Sigmoid colon (tissue), 6 donors: ENCODE measurements at regions not wholly inside any gene's neighbourhood (a gene's known extent, or its start where the extent isn't known, plus 50 kb on each side); places are given as distances from the start of the nearest gene placed in this dataset.

Source experiments
- DNase-seq: peaks from one replicate; pipeline ENCODE4 v3.0.0-alpha.2; 2019
- H3K27ac ChIP-seq, 4 donors: fragments of 200-600 bp; sonication (generic); one replicate each; pipeline ENCODE4 v1.5.1; 2016 to 2019; ENCODE audit warnings: mild to moderate bottlenecking in 1 of 4
- H3K27me3 ChIP-seq, 3 donors: fragments of 200-600 bp; sonication (generic); one replicate each; pipeline ENCODE4 v1.5.1; 2019; ENCODE audit warnings: mild to moderate bottlenecking in 1 of 3
- H3K36me3 ChIP-seq, 4 donors: fragments of 200-600 bp; sonication (generic); one replicate each; pipeline ENCODE4 v1.5.1; 2016 to 2019
- H3K4me1 ChIP-seq, 4 donors: fragments of 200-600 bp; sonication (generic); one replicate each; pipeline ENCODE4 v1.5.1; 2017 to 2019
- H3K4me3 ChIP-seq, 4 donors: fragments of 200-600 bp; sonication (generic); one replicate each; pipeline ENCODE4 v1.5.1; 2017 to 2019; ENCODE audit warnings: mild to moderate bottlenecking in 2 of 4, moderate library complexity in 1 of 4
- H3K9me3 ChIP-seq, 4 donors: fragments of 200-600 bp in 3 of 4; sonication (generic) in 3 of 4; one replicate each; pipeline versions ENCODE4 v1.5.1 to v1.6.1; 2013 to 2019
- CTCF ChIP-seq, 4 experiments: fragments of 450-650 bp in 3 of 4; fragments of 200-600 bp in 1 of 4; IDR thresholded peaks; one replicate each; pipeline ENCODE4 v1.5.1; 2016 to 2019; ENCODE audit warnings: antibody characterized with exemption in 4 of 4, mild to moderate bottlenecking in 3 of 4, moderate library complexity in 2 of 4
- EP300 ChIP-seq, 4 donors: sonication (generic); formaldehyde crosslinking; IDR thresholded peaks; one replicate each; pipeline ENCODE4 v1.6.1; 2017; ENCODE audit warnings: antibody characterized with exemption in 4 of 4
- POLR2A ChIP-seq, 2 donors: fragments of 450-650 bp; IDR thresholded peaks; one replicate each; pipeline ENCODE4 v1.6.1; 2016; ENCODE audit warnings: antibody characterized with exemption in 2 of 2, mild to moderate bottlenecking in 2 of 2, moderate library complexity in 2 of 2
- POLR2AphosphoS5 ChIP-seq, 4 donors: sonication (generic); formaldehyde crosslinking; IDR thresholded peaks; one replicate each; pipeline ENCODE4 v1.6.1; 2017; ENCODE audit warnings: antibody characterized with exemption in 4 of 4
- WGBS, 2 donors: extraction: QIAGEN DNeasy Blood & Tissue Kit; methylation state at CpG; one replicate each; pipeline ENCODE4 v1.1.7; 2013; 5-methylcytosine and 5-hydroxymethylcytosine counted together
- intact Hi-C: fragments of 100-400 bp; cut with DNase I; formaldehyde crosslinking; loops from one replicate; pipeline ENCODE4 v1.15.1; 2023
- donor health status: healthy with polysubstance abuse.
- donor health status: healthy.

GRCh38 chr14:38718519-38718918 is 384.5 kb downstream of the SEC23A start:
- Histone ChIP-seq H3K36me3 (no peaks in the 10 kb centered on the region), H3K4me3 (no peak overlapping the region), H3K27ac (no peak overlapping the region), H3K9me3 (no peaks in the 10 kb centered on the region), H3K4me1 (peaks cover 0 to 10% (median 3%) of the 10 kb centered on the region in 4 donors), H3K27me3 (no peaks in the 10 kb centered on the region)
- no peak for DNase-seq
- WGBS, 2 donors, result 71 to 72% methylated on average over 2 of the region's 2 CpGs
- TF ChIP-seq CTCF (IDR thresholded peaks at IDR 0.05) (no peak), EP300 (IDR thresholded peaks at IDR 0.05) (no peak), POLR2AphosphoS5 (IDR thresholded peaks at IDR 0.05) (no peak), POLR2A (IDR thresholded peaks at IDR 0.05) (no peak)
- intact Hi-C loops, result no loop called here

GRCh38 chr14:38716926-38717325 is 386.1 kb downstream of the SEC23A start:
- Histone ChIP-seq H3K4me3 (no peak overlapping the region), H3K9me3 (no peaks in the 10 kb centered on the region), H3K36me3 (no peaks in the 10 kb centered on the region), H3K27me3 (no peaks in the 10 kb centered on the region), H3K27ac (no peak overlapping the region), H3K4me1 (peaks cover 0 to 10% (median 3%) of the 10 kb centered on the region in 4 donors)
- no peak for DNase-seq
- WGBS, 2 donors, result 37 to 75% methylated on average over 3 of the region's 3 CpGs
- TF ChIP-seq POLR2A (IDR thresholded peaks at IDR 0.05) (no peak), POLR2AphosphoS5 (IDR thresholded peaks at IDR 0.05) (peak in 1 of 4 donors; percentile 42)
- intact Hi-C loops, result no loop called here

DNA sequence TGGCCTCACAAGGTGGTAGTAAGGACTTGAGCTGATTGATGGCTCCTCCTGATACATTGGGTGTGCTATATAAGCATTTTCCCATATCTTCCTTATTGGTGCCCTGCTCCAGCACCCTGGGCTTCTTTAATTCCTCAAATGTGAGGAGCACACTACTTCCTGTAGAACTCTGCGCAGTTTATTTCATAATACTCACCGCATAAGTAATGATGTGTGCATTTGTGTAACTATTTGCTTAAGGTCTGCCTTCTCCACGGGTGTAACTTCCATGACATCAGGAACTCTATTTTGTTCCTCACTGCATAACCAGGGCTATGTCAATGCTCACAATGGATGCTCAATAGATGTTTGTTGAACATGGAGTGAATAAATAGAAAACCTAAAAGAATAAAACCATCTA is 392.2 kb downstream of the SEC23A start:
- intact Hi-C loops, result no loop called here
- TF ChIP-seq POLR2A (IDR thresholded peaks at IDR 0.05) (no peak), POLR2AphosphoS5 (IDR thresholded peaks at IDR 0.05) (no peak), EP300 (IDR thresholded peaks at IDR 0.05) (no peak), CTCF (IDR thresholded peaks at IDR 0.05) (no peak)
- no peaks in the 10 kb centered on the region for H3K27me3 ChIP-seq
- H3K27ac ChIP-seq, result no peak overlapping the region
- WGBS, 2 donors, result 41 to 63% methylated on average over 3 of the region's 3 CpGs
- H3K4me1 ChIP-seq, result no peaks in the 10 kb centered on the region
- H3K36me3 ChIP-seq, result no peaks in the 10 kb centered on the region
- no peaks in the 10 kb centered on the region for H3K9me3 ChIP-seq
- DNase-seq, result no peak
- H3K4me3 ChIP-seq, result no peak overlapping the region

GRCh38 chr14:38710196-38710595 is 392.8 kb downstream of the SEC23A start:
- no peak for TF ChIP-seq CTCF (IDR thresholded peaks at IDR 0.05)
- TF ChIP-seq EP300 (IDR thresholded peaks at IDR 0.05), result no peak
- TF ChIP-seq POLR2A (IDR thresholded peaks at IDR 0.05), result no peak
- no peak for TF ChIP-seq POLR2AphosphoS5 (IDR thresholded peaks at IDR 0.05)
- H3K27ac ChIP-seq, result no peak overlapping the region
- no peak overlapping the region for H3K4me3 ChIP-seq
- 84 to 96% methylated on average over 6 of the region's 6 CpGs for WGBS, 2 donors
- no peaks in the 10 kb centered on the region for H3K27me3 ChIP-seq
- no peak for DNase-seq
- intact Hi-C loops, result no loop called here
- H3K4me1 ChIP-seq, result no peaks in the 10 kb centered on the region
- H3K9me3 ChIP-seq, result no peaks in the 10 kb centered on the region
- H3K36me3 ChIP-seq, result no peaks in the 10 kb centered on the region

GRCh38 chr14:38705220-38705619 is 397.8 kb downstream of the SEC23A start:
- no peaks in the 10 kb centered on the region for H3K4me1 ChIP-seq
- no peak overlapping the region for H3K27ac ChIP-seq
- no peaks in the 10 kb centered on the region for H3K9me3 ChIP-seq
- DNase-seq, result no peak
- no peaks in the 10 kb centered on the region for H3K27me3 ChIP-seq
- H3K4me3 ChIP-seq, result no peak overlapping the region
- TF ChIP-seq POLR2AphosphoS5 (IDR thresholded peaks at IDR 0.05) (no peak), EP300 (IDR thresholded peaks at IDR 0.05) (no peak), CTCF (IDR thresholded peaks at IDR 0.05) (no peak), POLR2A (IDR thresholded peaks at IDR 0.05) (no peak)
- WGBS, 2 donors, result 79 to 88% methylated on average over 5 of the region's 5 CpGs
- H3K36me3 ChIP-seq, result no peaks in the 10 kb centered on the region
- intact Hi-C loops, result no loop called here
